HS-27A (cell line): ENCODE measurements at regions not wholly inside any gene's neighbourhood (a gene's known extent, or its start where the extent isn't known, plus 50 kb on each side); places are given as distances from the start of the nearest gene placed in this dataset.

ENCODE experiments used
- DNase-seq: peaks from one replicate; pipeline ENCODE4 v3.0.0-alpha.2; 2012; ENCODE audit warnings: low read depth, missing footprints

DNA sequence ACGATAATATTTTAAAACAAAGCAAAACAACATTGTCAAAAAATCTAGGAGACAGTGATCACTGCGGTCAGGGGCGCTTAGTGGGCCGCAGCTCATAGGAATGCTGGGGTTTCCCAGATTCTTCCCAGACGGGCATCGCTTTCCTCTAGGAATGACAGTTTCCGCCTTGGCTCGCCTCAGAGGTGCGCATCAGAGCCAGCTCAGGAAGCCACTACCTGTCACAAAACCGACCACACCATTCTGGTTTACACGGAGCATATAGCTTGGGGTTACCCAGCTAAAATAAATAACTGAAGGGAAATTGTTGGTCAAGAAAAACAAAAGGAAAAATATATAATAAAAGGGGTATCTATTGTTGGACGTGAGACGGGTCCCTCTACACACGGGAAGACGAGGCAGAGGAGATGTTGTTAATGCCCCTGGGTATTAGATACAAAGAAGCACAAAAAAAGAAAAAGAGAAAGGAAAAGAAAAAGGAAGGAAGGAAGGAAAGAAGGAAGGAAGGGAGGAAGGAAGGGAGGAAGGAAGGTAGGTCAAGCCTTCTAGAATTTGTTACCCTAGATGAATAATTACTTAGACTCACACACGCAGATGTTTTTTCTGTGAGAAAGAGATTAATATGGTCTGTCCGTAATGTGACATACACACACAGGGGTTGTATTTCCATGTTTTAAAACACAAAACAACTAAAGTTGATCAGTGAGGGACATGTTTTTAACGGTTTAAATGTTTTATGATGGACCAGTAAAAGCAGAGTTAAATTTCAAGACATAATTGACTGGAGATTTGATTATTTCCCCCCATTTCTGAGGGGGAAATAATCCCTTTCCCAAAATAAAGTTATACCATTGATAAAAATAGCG is 292.4 kb upstream of the NFE2L3 start:
- DNase-seq, result no peak

GRCh38 chr7:25860275-25861163 is 291.5 kb upstream of the NFE2L3 start:
- no peak for DNase-seq

GRCh38 chr7:25861164-25861496 is 290.9 kb upstream of the NFE2L3 start:
- no peak for DNase-seq

GRCh38 chr7:25861601-25862260 is 290.3 kb upstream of the NFE2L3 start:
- DNase-seq, result no peak

DNA sequence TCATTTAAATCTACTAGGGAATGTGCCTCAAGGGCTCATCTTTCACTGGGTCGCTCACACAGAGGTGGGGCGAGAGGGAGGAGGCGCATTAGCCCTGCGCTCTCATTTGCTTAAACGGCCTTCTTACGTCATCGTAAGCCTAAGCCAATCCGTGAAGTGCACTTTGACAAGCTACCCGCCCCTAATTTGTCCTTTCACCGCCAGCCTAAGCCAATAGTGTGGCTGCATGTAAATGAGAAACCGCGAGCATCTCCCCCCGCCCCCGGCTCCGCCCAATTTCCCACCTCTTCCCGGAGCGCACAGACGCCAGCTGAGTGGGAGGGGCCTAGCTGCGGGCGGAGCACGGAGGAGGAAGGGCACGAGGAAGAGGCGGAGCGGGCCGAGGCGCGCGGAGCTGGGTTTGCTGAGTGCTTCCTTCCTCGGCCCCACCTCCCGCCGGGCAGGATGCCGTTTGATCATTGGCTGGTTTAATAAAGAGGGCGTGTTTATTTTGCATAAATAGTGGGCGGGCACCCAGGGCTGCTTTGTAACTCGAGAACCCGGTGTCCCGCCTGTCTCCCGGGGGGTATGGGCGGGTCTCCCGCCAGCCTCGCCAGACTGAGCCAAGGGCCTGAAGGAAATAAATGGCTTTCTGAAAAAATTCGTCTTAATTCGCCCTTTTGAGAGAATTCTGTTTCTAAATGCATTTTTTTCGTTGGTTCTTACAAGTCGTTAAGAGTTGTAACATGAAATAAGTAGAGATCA is 289.6 kb upstream of the NFE2L3 start:
- peak; percentile 93 for DNase-seq

- DNase-seq, result no peak
Observed at GRCh38 chr7:25863005-25863728, 288.8 kb upstream of the NFE2L3 start.

- no peak for DNase-seq
Observed at GRCh38 chr7:25863729-25864110, 288.3 kb upstream of the NFE2L3 start.

DNA sequence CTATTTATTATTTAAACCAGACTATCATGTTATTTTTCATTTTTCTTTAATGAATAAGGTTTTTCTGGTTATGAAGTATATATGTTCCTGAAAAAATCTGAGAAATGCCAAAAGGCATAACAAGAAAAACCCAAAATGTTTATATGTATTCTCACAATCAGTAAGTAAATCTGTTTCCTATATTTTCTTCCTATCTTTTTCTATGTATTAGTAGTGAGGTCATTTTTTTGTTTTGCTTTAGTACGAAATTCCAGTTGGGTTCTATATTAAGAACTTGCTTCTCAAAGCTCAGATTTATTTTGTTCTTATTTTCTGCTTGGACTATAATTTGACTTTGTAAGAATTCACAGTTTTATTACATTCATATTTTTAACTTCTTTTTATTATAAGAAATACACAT is 287.5 kb upstream of the NFE2L3 start:
- no peak for DNase-seq

GRCh38 chr7:25864943-25865751 is 286.9 kb upstream of the NFE2L3 start:
- DNase-seq, result no peak

DNA sequence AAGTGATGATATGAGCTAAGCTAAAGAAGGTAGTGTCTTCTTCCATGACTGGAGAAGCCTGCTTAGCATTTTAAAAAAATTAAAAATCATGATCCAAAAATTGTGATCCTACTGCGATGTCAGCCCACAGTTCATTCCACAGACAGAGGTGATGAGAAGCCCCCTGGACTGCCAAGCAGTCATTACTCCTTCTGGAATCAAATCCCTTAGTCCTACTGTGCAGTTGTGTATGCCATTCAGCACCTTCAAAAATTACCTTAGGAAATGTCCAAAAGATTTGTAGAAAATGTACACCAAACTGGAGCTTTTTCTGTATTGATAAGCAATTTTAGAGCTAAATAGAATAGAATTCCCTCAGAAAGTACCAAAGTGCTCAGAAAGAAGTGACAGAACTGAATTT is 283.5 kb upstream of the NFE2L3 start:
- DNase-seq, result no peak

DNA sequence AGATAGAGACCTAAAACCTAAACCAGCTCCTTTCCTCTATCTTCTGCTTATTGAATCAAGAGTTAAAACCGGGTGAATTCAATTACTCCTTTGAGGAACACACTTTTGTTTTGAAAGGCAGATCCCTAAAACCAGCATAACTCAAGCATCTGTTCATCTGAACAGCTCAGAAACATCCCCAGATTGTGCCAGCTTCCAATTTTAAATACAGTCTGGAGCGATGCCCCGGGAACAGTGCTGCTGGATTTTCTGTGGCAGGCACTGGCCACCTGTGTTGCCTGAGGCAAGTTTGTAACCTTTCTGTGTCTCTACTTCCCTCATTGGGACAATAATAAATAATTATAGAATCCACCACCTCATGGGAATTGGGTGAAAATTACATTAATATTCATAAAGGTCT is 281.4 kb upstream of the NFE2L3 start:
- DNase-seq, result no peak

- DNase-seq, result no peak
Observed at GRCh38 chr7:25876092-25876491, 275.9 kb upstream of the NFE2L3 start.

DNA sequence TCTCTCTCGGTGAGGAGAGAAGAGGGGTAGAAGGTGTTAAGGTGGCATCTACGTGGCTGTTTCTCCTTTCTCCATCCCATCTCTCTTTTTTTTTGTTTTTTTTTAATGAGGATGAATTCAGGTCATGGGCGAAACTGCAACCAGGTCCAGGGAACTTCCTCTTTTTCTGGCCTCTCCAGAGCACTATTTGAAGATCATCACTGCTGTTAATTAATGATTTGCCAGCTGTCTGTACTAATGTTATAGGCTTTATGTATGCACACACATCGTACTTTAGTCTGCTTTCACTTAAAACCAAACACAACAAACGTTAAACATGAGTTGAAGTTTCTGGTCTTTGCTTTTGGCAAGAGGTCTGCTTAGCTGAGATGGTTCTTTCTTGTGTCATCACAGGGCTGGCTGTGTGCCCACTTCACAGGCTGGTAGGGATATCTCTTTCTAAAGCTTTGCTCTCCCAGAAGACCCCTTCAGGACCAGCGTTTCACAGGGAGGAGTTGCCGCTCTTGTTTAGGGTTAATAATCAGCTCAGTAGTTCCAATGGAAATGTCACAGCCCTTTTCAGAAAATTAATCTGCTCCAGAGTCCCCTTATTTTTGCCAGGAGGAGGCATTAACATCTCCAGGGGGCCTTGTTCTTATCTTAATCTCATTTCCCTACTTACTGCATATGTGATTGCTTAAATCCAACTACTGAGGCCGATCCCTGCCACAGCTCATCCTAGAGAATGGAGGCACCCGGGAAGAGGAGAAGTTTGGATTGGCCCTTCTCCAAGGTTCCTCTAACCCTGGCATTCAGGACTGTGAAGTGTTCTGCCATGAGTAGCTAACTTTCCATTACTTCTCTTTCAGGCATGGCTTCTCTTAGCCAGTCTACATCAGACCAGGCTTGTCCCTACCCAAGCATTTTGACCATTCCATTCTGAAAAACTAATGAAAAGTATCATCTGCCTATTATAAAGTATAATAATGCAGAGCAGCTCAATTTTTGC is 273.9 kb upstream of the NFE2L3 start:
- no peak for DNase-seq

GRCh38 chr7:25879799-25880198 is 272.2 kb upstream of the NFE2L3 start:
- DNase-seq, result no peak

- DNase-seq, result no peak
Observed at GRCh38 chr7:25881317-25882037, 270.5 kb upstream of the NFE2L3 start.

DNA sequence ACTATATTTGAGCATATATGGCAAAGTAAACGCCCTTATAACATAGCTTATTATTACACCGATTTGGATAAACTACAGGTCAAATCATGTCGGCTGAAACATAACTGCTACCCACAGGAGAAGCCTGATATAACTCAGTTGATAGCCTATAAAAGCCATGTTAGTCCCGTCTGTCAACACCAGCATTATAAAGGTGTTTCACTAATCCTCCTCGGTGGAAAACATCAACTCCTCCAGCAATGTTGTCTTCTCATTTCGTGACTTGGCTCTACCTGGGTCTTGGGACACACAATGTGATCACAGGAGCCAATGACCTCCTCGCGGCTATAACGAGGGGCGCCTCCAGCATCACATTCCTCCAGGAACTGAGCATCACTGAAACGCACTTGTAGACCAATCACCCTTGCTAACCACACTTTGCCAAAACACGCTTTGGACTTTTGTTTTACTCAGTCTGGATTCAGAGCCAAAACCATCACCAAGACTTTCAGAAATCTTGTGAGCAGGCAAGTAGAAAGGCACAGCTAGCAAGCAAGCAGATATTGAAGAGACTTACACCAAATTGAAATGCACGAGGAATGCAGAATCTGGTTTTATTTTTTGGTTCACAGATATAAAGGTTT is 269.7 kb upstream of the NFE2L3 start:
- no peak for DNase-seq

DNA sequence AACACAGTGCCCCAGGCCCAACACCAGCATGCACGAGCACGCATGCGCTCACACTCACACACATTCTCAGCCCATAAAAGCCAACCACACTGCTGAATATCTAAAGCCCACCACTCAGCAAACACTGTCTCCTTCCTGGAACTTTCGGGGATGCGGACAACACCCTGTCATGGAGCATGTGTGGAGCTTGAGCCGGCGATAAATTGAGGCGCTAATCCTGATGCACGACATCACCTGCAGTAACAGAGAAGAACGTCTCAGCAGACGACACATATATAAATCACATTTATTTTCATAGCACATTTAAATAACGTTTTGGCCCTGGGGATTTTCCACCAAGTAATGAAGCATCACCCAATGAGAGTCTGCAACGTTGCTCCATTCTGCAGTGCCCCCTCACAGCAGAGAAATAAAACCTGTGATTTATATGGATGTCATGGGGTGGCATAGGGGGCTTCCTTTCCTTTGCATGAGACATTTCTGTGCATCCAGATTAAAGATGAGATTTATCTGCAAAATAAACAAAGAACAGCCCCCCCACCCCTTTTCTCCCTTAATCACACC is 267.7 kb upstream of the NFE2L3 start:
- DNase-seq, result no peak
